ENCODE measurements at regions not wholly inside any gene's neighbourhood (a gene's known extent, or its start where the extent isn't known, plus 50 kb on each side); places are given as distances from the start of the nearest gene placed in this dataset.

- TF ChIP-seq POLR2A (IDR thresholded peaks at IDR 0.05; ENCODE audit: low read depth, low read length) (no peak), POLR2AphosphoS5 (IDR thresholded peaks at IDR 0.05; ENCODE audit: low read depth, low read length) (no peak), TAF1 (IDR thresholded peaks at IDR 0.05; ENCODE audit: borderline replicate concordance, low read depth, low read length) (no peak)
Observed at GRCh38 chr10:44192435-44192834, 192.5 kb downstream of the CXCL12 start.

Data from GM12892 (cell line).